Putamen (tissue), 1 donor: ENCODE measurements at regions not wholly inside any gene's neighbourhood (a gene's known extent, or its start where the extent isn't known, plus 50 kb on each side); places are given as distances from the start of the nearest gene placed in this dataset.

ENCODE experiments used
- DNase-seq: peaks from one replicate; pipeline ENCODE4 v3.0.0-alpha.2; 2016; ENCODE audit warnings: low spot score

- DNase-seq = no peak
Observed at GRCh38 chr2:163369111-163369510, 366.7 kb downstream of the FIGN start.

- no peak for DNase-seq
Observed at GRCh38 chr2:163368655-163369054, 367.2 kb downstream of the FIGN start.

GRCh38 chr2:163367825-163368582 is 367.8 kb downstream of the FIGN start:
- DNase-seq = no peak

GRCh38 chr2:163364736-163365135 is 371.1 kb downstream of the FIGN start:
- DNase-seq = no peak

GRCh38 chr2:163353551-163353950 is 382.3 kb downstream of the FIGN start:
- DNase-seq = no peak

GRCh38 chr2:163351966-163352365 is 383.8 kb downstream of the FIGN start:
- peak; percentile 4 for DNase-seq

GRCh38 chr2:163351143-163351542 is 384.7 kb downstream of the FIGN start:
- DNase-seq = no peak

- no peak for DNase-seq
Observed at GRCh38 chr2:163348857-163349380, 386.9 kb downstream of the FIGN start.

- peak; percentile 58 for DNase-seq
Observed at GRCh38 chr2:163347982-163348856, 387.6 kb downstream of the FIGN start.

- peak; percentile 75 for DNase-seq
Observed at GRCh38 chr2:163345795-163346573, 389.8 kb downstream of the FIGN start.

- DNase-seq = no peak
Observed at GRCh38 chr2:163343316-163343715, 392.5 kb downstream of the FIGN start.

- no peak for DNase-seq
Observed at GRCh38 chr2:163341426-163341825, 394.4 kb downstream of the FIGN start.

- no peak for DNase-seq
Observed at GRCh38 chr2:163338270-163338669, 397.5 kb downstream of the FIGN start.

- DNase-seq = no peak
Observed at GRCh38 chr2:163324677-163325076, 411.1 kb downstream of the FIGN start.

- DNase-seq = no peak
Observed at GRCh38 chr2:163319006-163319405, 416.8 kb downstream of the FIGN start.

- no peak for DNase-seq
Observed at GRCh38 chr2:163314712-163315111, 421.1 kb downstream of the FIGN start.

GRCh38 chr2:163312713-163313112 is 423.1 kb downstream of the FIGN start:
- no peak for DNase-seq

- no peak for DNase-seq
Observed at GRCh38 chr2:163306647-163307046, 429.2 kb downstream of the FIGN start.

- no peak for DNase-seq
Observed at GRCh38 chr2:163302141-163302540, 433.7 kb downstream of the FIGN start.

GRCh38 chr2:163291790-163292189 is 444.0 kb downstream of the FIGN start:
- DNase-seq = no peak

- no peak for DNase-seq
Observed at GRCh38 chr2:163281717-163282116, 443.1 kb upstream of the KCNH7 start.

- DNase-seq = no peak
Observed at GRCh38 chr2:163269374-163270021, 430.9 kb upstream of the KCNH7 start.
